Endodermal cell (in vitro differentiated cells): ENCODE measurements at regions not wholly inside any gene's neighbourhood (a gene's known extent, or its start where the extent isn't known, plus 50 kb on each side); places are given as distances from the start of the nearest gene placed in this dataset.

Source experiments
- DNase-seq: peaks from one replicate; pipeline ENCODE4 v3.0.0-alpha.2; 2017
- H3K27ac ChIP-seq: 2 replicates; pipeline ENCODE4 v1.5.1; 2013; ENCODE audit warnings: mild to moderate bottlenecking, low read depth, low read length, moderate library complexity
- H3K27me3 ChIP-seq: 2 replicates; pipeline ENCODE4 v1.6.1; 2013; ENCODE audit warnings: mild to moderate bottlenecking, low read length, moderate library complexity; ENCODE audit not compliant: insufficient read depth, control insufficient read depth, poor library complexity, severe bottlenecking
- H3K36me3 ChIP-seq: 2 replicates; pipeline ENCODE4 v1.7.0; 2013; ENCODE audit warnings: mild to moderate bottlenecking, low read length, moderate library complexity; ENCODE audit not compliant: control insufficient read depth, insufficient read depth
- H3K4me1 ChIP-seq: one replicate; pipeline ENCODE4 v1.7.0; 2013; ENCODE audit warnings: low read length; ENCODE audit not compliant: control insufficient read depth, insufficient read depth
- H3K4me3 ChIP-seq: 2 replicates; pipeline ENCODE4 v1.5.1; 2013; ENCODE audit warnings: mild to moderate bottlenecking, low read length, moderate library complexity
- H3K9ac ChIP-seq: 2 replicates; pipeline ENCODE4 v1.6.1; 2013; ENCODE audit warnings: mild to moderate bottlenecking, low read length, moderate library complexity; ENCODE audit not compliant: poor library complexity, severe bottlenecking; ENCODE audit errors: extremely low read depth
- H3K9me3 ChIP-seq: 2 replicates; pipeline ENCODE4 v1.6.1; 2013; ENCODE audit warnings: mild to moderate bottlenecking, low read length, moderate library complexity; ENCODE audit not compliant: control insufficient read depth
- H3K27ac Mint-ChIP-seq: 2 replicates; pipeline ENCODE4 v1.8.0; 2020; ENCODE audit warnings: mixed read lengths
- H3K27me3 Mint-ChIP-seq: 2 replicates; pipeline ENCODE4 v1.8.0; 2021; ENCODE audit warnings: mild to moderate bottlenecking, mixed read lengths; ENCODE audit not compliant: insufficient read depth
- H3K36me3 Mint-ChIP-seq: 2 replicates; pipeline ENCODE4 v1.8.0; 2020; ENCODE audit warnings: low read depth, mixed read lengths
- H3K4me1 Mint-ChIP-seq: 2 replicates; pipeline ENCODE4 v1.8.0; 2020; ENCODE audit warnings: mixed read lengths
- H3K4me3 Mint-ChIP-seq: 2 replicates; pipeline ENCODE4 v1.8.0; 2020; ENCODE audit warnings: mild to moderate bottlenecking, moderate library complexity, mixed read lengths
- H3K9me3 Mint-ChIP-seq: 2 replicates; pipeline ENCODE4 v1.8.0; 2020; ENCODE audit warnings: mild to moderate bottlenecking, mixed read lengths
- CTCF ChIP-seq: fragments of 200-600 bp; sonication (generic); conservative IDR thresholded peaks from 2 replicates; pipeline ENCODE4 v1.5.0; 2021; ENCODE audit warnings: antibody characterized with exemption, mild to moderate bottlenecking
- WGBS, 2 experiments: methylation state at CpG; one replicate each; pipeline versions ENCODE4 v1.1.5 to v1.1.7; 2013; ENCODE audit warnings: missing lambda C conversion rate in 2 of 2, mixed read lengths in 1 of 2; ENCODE audit not compliant: insufficient coverage in 1 of 2, insufficient read length in 1 of 2; 5-methylcytosine and 5-hydroxymethylcytosine counted together

GRCh38 chr13:72097568-72097967 is 230.6 kb upstream of the DACH1 start:
- H3K27ac Mint-ChIP-seq: no peak overlapping the region
- Histone ChIP-seq H3K9ac (no peak overlapping the region), H3K9me3 (no peaks in the 10 kb centered on the region), H3K27me3 (no peaks in the 10 kb centered on the region), H3K36me3 (no peaks in the 10 kb centered on the region), H3K4me3 (no peak overlapping the region), H3K4me1 (no peaks in the 10 kb centered on the region), H3K27ac (no peak overlapping the region)
- H3K9me3 Mint-ChIP-seq: no peaks in the 10 kb centered on the region
- H3K27me3 Mint-ChIP-seq: no peaks in the 10 kb centered on the region
- no peaks in the 10 kb centered on the region for H3K36me3 Mint-ChIP-seq
- TF ChIP-seq CTCF: no peak
- no peaks in the 10 kb centered on the region for H3K4me1 Mint-ChIP-seq
- DNase-seq: no peak
- no peak overlapping the region for H3K4me3 Mint-ChIP-seq

- Mint-ChIP-seq H3K27me3 (no peaks in the 10 kb centered on the region), H3K4me1 (no peaks in the 10 kb centered on the region), H3K36me3 (no peaks in the 10 kb centered on the region), H3K9me3 (no peaks in the 10 kb centered on the region), H3K4me3 (no peak overlapping the region), H3K27ac (no peak overlapping the region)
- Histone ChIP-seq H3K4me3 (no peak overlapping the region), H3K4me1 (no peaks in the 10 kb centered on the region), H3K36me3 (no peaks in the 10 kb centered on the region), H3K27me3 (no peaks in the 10 kb centered on the region), H3K9me3 (no peaks in the 10 kb centered on the region), H3K27ac (no peak overlapping the region), H3K9ac (no peak overlapping the region)
- no peak for TF ChIP-seq CTCF
- no peak for DNase-seq
- WGBS, 2 experiments: 100% methylated on average over 1 of the region's 2 CpGs; no CpG with 5 or more reads in 1 of the 2 experiments
Measured at GRCh38 chr13:72093262-72093661, 226.3 kb upstream of the DACH1 start.

- no peaks in the 10 kb centered on the region for H3K27me3 Mint-ChIP-seq
- H3K27ac ChIP-seq: no peak overlapping the region
Measured at GRCh38 chr13:72074663-72075062, 207.7 kb upstream of the DACH1 start.

More at GRCh38 chr13:72074663-72075062, 207.7 kb upstream of the DACH1 start:
- no peaks in the 10 kb centered on the region for H3K9me3 ChIP-seq
- Mint-ChIP-seq H3K27ac (no peak overlapping the region), H3K36me3 (no peaks in the 10 kb centered on the region), H3K4me1 (peaks cover 29% of the 10 kb centered on the region), H3K9me3 (no peaks in the 10 kb centered on the region), H3K4me3 (no peak overlapping the region)
- WGBS, 2 experiments: 93% methylated on average over 3 of the region's 3 CpGs; no CpG with 5 or more reads in 1 of the 2 experiments
- H3K27me3 ChIP-seq: no peaks in the 10 kb centered on the region
- H3K4me1 ChIP-seq: peaks cover 10% of the 10 kb centered on the region
- H3K9ac ChIP-seq: no peak overlapping the region
- TF ChIP-seq CTCF: no peak
- DNase-seq: no peak
- H3K36me3 ChIP-seq: no peaks in the 10 kb centered on the region
- H3K4me3 ChIP-seq: no peak overlapping the region
